Endodermal cell (in vitro differentiated cells): ENCODE measurements at regions not wholly inside any gene's neighbourhood (a gene's known extent, or its start where the extent isn't known, plus 50 kb on each side); places are given as distances from the start of the nearest gene placed in this dataset.
A peak's percentile ranks its signal among the peaks of the same experiment; 100 is the strongest.

Experiments
- DNase-seq: peaks from one replicate; pipeline ENCODE4 v3.0.0-alpha.2; 2017
- H3K27ac ChIP-seq: 2 replicates; pipeline ENCODE4 v1.5.1; 2013; ENCODE audit warnings: mild to moderate bottlenecking, low read depth, low read length, moderate library complexity
- H3K27me3 ChIP-seq: 2 replicates; pipeline ENCODE4 v1.6.1; 2013; ENCODE audit warnings: mild to moderate bottlenecking, low read length, moderate library complexity; ENCODE audit not compliant: insufficient read depth, control insufficient read depth, poor library complexity, severe bottlenecking
- H3K36me3 ChIP-seq: 2 replicates; pipeline ENCODE4 v1.7.0; 2013; ENCODE audit warnings: mild to moderate bottlenecking, low read length, moderate library complexity; ENCODE audit not compliant: control insufficient read depth, insufficient read depth
- H3K4me1 ChIP-seq: one replicate; pipeline ENCODE4 v1.7.0; 2013; ENCODE audit warnings: low read length; ENCODE audit not compliant: control insufficient read depth, insufficient read depth
- H3K4me3 ChIP-seq: 2 replicates; pipeline ENCODE4 v1.5.1; 2013; ENCODE audit warnings: mild to moderate bottlenecking, low read length, moderate library complexity
- H3K9ac ChIP-seq: 2 replicates; pipeline ENCODE4 v1.6.1; 2013; ENCODE audit warnings: mild to moderate bottlenecking, low read length, moderate library complexity; ENCODE audit not compliant: poor library complexity, severe bottlenecking; ENCODE audit errors: extremely low read depth
- H3K9me3 ChIP-seq: 2 replicates; pipeline ENCODE4 v1.6.1; 2013; ENCODE audit warnings: mild to moderate bottlenecking, low read length, moderate library complexity; ENCODE audit not compliant: control insufficient read depth
- H3K27ac Mint-ChIP-seq: 2 replicates; pipeline ENCODE4 v1.8.0; 2020; ENCODE audit warnings: mixed read lengths
- H3K27me3 Mint-ChIP-seq: 2 replicates; pipeline ENCODE4 v1.8.0; 2021; ENCODE audit warnings: mild to moderate bottlenecking, mixed read lengths; ENCODE audit not compliant: insufficient read depth
- H3K36me3 Mint-ChIP-seq: 2 replicates; pipeline ENCODE4 v1.8.0; 2020; ENCODE audit warnings: low read depth, mixed read lengths
- H3K4me1 Mint-ChIP-seq: 2 replicates; pipeline ENCODE4 v1.8.0; 2020; ENCODE audit warnings: mixed read lengths
- H3K4me3 Mint-ChIP-seq: 2 replicates; pipeline ENCODE4 v1.8.0; 2020; ENCODE audit warnings: mild to moderate bottlenecking, moderate library complexity, mixed read lengths
- H3K9me3 Mint-ChIP-seq: 2 replicates; pipeline ENCODE4 v1.8.0; 2020; ENCODE audit warnings: mild to moderate bottlenecking, mixed read lengths
- WGBS, 2 experiments: methylation state at CpG; one replicate each; pipeline versions ENCODE4 v1.1.5 to v1.1.7; 2013; ENCODE audit warnings: missing lambda C conversion rate in 2 of 2, mixed read lengths in 1 of 2; ENCODE audit not compliant: insufficient coverage in 1 of 2, insufficient read length in 1 of 2; 5-methylcytosine and 5-hydroxymethylcytosine counted together
- TF ChIP-seq, protein P1 (sequence below): fragments of 200-600 bp; sonication (generic); conservative IDR thresholded peaks from 2 replicates; pipeline ENCODE4 v1.5.0; 2021; ENCODE audit warnings: antibody characterized with exemption, mild to moderate bottlenecking

DNA sequence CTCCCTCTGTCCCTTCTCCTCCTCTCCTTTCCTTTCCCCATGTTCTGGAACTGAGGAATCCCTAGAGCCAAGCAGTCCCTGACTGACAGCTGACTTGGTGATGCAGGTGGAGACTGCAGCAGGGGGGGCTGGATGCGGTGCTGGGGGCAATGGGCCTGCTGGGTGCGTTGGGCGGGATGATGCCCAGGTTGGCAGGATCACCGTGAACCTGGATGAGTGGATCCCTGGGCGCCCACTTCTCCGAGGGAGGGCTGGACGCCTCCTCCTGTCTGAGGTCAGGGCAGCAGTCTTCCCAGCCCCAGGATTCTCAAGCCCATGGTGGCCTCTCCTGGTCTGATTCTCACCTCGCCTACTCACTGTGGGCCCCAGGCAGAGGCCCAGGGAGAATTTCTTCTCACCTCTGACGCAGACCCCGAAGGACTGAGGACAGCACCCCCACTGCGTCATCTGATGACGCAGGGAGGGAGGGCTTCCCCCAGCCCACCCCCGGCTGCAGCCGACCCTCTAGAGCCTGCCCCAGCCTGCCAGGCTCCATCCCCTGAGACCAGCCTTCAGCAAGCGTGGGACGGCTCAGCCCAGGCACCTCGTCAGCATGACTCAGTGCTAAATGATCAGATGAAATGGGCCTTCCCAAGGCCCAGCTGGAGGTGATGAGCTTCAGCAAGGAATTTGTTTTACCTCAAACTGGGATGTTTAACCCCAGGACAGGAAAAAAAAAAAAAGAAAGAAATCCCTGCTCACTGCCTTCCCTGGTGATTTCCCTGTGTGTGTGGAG is 188.0 kb upstream of the TNRC6C start:
- H3K4me1 Mint-ChIP-seq, result peaks cover 17% of the 10 kb centered on the region
- Histone ChIP-seq H3K27me3 (no peaks in the 10 kb centered on the region), H3K9me3 (no peaks in the 10 kb centered on the region), H3K4me3 (no peak overlapping the region), H3K9ac (no peak overlapping the region), H3K36me3 (no peaks in the 10 kb centered on the region), H3K27ac (no peak overlapping the region), H3K4me1 (no peaks in the 10 kb centered on the region)
- H3K4me3 Mint-ChIP-seq, result no peak overlapping the region
- peaks cover 2% of the 10 kb centered on the region for H3K36me3 Mint-ChIP-seq
- H3K27ac Mint-ChIP-seq, result no peak overlapping the region
- peaks cover 70% of the 10 kb centered on the region for H3K27me3 Mint-ChIP-seq
- WGBS, 2 experiments, result 86 to 90% methylated on average over 15 to 17 of the region's 17 CpGs
- DNase-seq, result peak; percentile 85
- peaks cover 3% of the 10 kb centered on the region for H3K9me3 Mint-ChIP-seq
- TF ChIP-seq, protein P1, sequence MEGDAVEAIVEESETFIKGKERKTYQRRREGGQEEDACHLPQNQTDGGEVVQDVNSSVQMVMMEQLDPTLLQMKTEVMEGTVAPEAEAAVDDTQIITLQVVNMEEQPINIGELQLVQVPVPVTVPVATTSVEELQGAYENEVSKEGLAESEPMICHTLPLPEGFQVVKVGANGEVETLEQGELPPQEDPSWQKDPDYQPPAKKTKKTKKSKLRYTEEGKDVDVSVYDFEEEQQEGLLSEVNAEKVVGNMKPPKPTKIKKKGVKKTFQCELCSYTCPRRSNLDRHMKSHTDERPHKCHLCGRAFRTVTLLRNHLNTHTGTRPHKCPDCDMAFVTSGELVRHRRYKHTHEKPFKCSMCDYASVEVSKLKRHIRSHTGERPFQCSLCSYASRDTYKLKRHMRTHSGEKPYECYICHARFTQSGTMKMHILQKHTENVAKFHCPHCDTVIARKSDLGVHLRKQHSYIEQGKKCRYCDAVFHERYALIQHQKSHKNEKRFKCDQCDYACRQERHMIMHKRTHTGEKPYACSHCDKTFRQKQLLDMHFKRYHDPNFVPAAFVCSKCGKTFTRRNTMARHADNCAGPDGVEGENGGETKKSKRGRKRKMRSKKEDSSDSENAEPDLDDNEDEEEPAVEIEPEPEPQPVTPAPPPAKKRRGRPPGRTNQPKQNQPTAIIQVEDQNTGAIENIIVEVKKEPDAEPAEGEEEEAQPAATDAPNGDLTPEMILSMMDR, result no peak

DNA sequence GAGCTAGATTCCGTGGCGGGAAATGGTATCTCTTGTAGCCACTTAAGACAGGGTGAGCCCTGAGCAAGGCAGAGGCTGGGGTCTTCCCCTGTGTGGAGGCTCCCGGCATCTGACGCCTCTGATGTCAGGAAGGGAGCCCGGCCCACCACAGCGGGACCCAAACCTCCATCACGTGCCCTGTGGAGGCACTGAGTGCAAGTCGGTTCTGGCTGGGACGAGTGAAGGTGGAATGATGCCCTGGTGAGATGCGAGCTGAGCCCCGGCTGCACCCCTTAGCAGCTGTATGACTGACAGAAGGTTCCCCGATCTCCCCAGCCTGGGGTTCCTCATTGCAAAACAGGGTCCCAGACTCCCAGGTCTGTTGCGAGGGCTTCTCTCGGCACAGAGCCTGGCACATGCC is 187.4 kb upstream of the TNRC6C start:
- no peak overlapping the region for H3K9ac ChIP-seq
- no peak overlapping the region for H3K4me3 ChIP-seq
- H3K4me1 Mint-ChIP-seq, result peaks cover 17% of the 10 kb centered on the region
- no peaks in the 10 kb centered on the region for H3K27me3 ChIP-seq
- 91 to 97% methylated on average over 12 to 14 of the region's 14 CpGs for WGBS, 2 experiments
- TF ChIP-seq, protein P1, result no peak
- H3K36me3 Mint-ChIP-seq, result peaks cover 2% of the 10 kb centered on the region
- H3K27ac ChIP-seq, result no peak overlapping the region
- no peaks in the 10 kb centered on the region for H3K36me3 ChIP-seq
- no peak for DNase-seq
- H3K4me3 Mint-ChIP-seq, result no peak overlapping the region
- no peaks in the 10 kb centered on the region for H3K4me1 ChIP-seq
- peaks cover 3% of the 10 kb centered on the region for H3K9me3 Mint-ChIP-seq
- H3K27ac Mint-ChIP-seq, result no peak overlapping the region
- peaks cover 67% of the 10 kb centered on the region for H3K27me3 Mint-ChIP-seq
- H3K9me3 ChIP-seq, result no peaks in the 10 kb centered on the region

DNA sequence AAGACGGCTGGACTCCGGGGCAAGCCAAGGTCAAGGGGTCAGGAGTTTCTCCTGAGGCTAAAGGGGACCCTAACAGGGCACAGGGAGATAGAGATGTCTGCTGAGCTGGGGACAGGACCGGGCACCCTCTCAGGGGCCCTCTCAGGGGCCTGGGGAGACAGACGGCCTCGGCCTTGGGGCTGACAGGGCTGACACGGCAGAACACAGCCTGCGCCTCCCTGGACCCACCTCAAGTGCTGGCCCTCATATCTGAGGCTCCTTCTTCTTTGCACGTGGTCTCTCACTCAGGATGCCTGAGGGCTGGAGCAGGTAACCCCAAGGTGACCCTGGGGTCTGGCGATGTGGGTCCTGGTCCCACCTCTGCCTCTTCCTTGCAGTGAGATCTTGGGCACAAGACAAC is 186.9 kb upstream of the TNRC6C start:
- H3K4me1 ChIP-seq, result no peaks in the 10 kb centered on the region
- Mint-ChIP-seq H3K36me3 (peaks cover 2% of the 10 kb centered on the region), H3K4me3 (no peak overlapping the region), H3K9me3 (peaks cover 3% of the 10 kb centered on the region), H3K4me1 (peaks cover 17% of the 10 kb centered on the region), H3K27ac (no peak overlapping the region), H3K27me3 (peaks cover 64% of the 10 kb centered on the region)
- H3K27me3 ChIP-seq, result no peaks in the 10 kb centered on the region
- DNase-seq, result no peak
- no peaks in the 10 kb centered on the region for H3K9me3 ChIP-seq
- H3K9ac ChIP-seq, result no peak overlapping the region
- H3K27ac ChIP-seq, result no peak overlapping the region
- H3K4me3 ChIP-seq, result no peak overlapping the region
- TF ChIP-seq, protein P1, result no peak
- H3K36me3 ChIP-seq, result no peaks in the 10 kb centered on the region
- WGBS, 2 experiments, result 83 to 94% methylated on average over 1 to 9 of the region's 9 CpGs
